Subcutaneous abdominal adipose tissue (tissue), 5 donors: ENCODE measurements at regions not wholly inside any gene's neighbourhood (a gene's known extent, or its start where the extent isn't known, plus 50 kb on each side); places are given as distances from the start of the nearest gene placed in this dataset.

Source experiments
- H3K27ac ChIP-seq: one replicate; pipeline ENCODE4 v1.7.0; 2013; ENCODE audit warnings: low read depth, mild to moderate bottlenecking, inconsistent platforms, low read length, moderate library complexity
- H3K27me3 ChIP-seq, 5 donors: one replicate each; pipeline ENCODE4 v1.7.0; 2013; ENCODE audit warnings: low read length in 5 of 5, inconsistent platforms in 1 of 5; ENCODE audit not compliant: control insufficient read depth in 5 of 5, insufficient read depth in 4 of 5
- H3K36me3 ChIP-seq, 5 donors: one replicate each; pipeline ENCODE4 v1.7.0; 2013; ENCODE audit warnings: low read length in 5 of 5; ENCODE audit not compliant: control insufficient read depth in 5 of 5, insufficient read depth in 5 of 5
- H3K4me1 ChIP-seq, 5 donors: one replicate each; pipeline ENCODE4 v1.7.0; 2013; ENCODE audit warnings: low read length in 5 of 5, mild to moderate bottlenecking in 3 of 5, moderate library complexity in 1 of 5; ENCODE audit not compliant: control insufficient read depth in 5 of 5, insufficient read depth in 5 of 5
- H3K4me3 ChIP-seq, 5 donors: one replicate each; pipeline ENCODE4 v1.7.0; 2013; ENCODE audit warnings: low read length in 5 of 5, low read depth in 1 of 5
- H3K9ac ChIP-seq, 5 donors: one replicate each; pipeline ENCODE4 v1.7.0; 2013; ENCODE audit warnings: low read length in 5 of 5, mild to moderate bottlenecking in 4 of 5, moderate library complexity in 3 of 5
- H3K9me3 ChIP-seq, 5 donors: one replicate each; pipeline ENCODE4 v1.7.0; 2013; ENCODE audit warnings: low read length in 5 of 5; ENCODE audit not compliant: control insufficient read depth in 5 of 5
- donor health status: healthy.
- donor health status: healthy.
- donor health status: healthy.
- donor health status: healthy.
- donor health status: healthy.

GRCh38 chr5:172531704-172532026 is 77.3 kb upstream of the SH3PXD2B start:
- Histone ChIP-seq H3K4me3 (no peak overlapping the region), H3K27ac (no peak overlapping the region), H3K9me3 (peaks cover 0 to 3% (median 0%) of the 10 kb centered on the region in 5 donors), H3K9ac (no peak overlapping the region), H3K27me3 (peaks cover 0 to 9% (median 2%) of the 10 kb centered on the region in 5 donors), H3K4me1 (peaks cover 0 to 44% (median 9%) of the 10 kb centered on the region in 5 donors), H3K36me3 (no peaks in the 10 kb centered on the region)

- Histone ChIP-seq H3K9ac (no peak overlapping the region), H3K9me3 (peaks cover 0 to 3% (median 0%) of the 10 kb centered on the region in 5 donors), H3K27me3 (peaks cover 0 to 9% (median 2%) of the 10 kb centered on the region in 5 donors), H3K4me3 (no peak overlapping the region), H3K36me3 (no peaks in the 10 kb centered on the region), H3K27ac (no peak overlapping the region), H3K4me1 (peaks cover 0 to 46% (median 9%) of the 10 kb centered on the region in 5 donors)
These were observed 76.8 kb upstream of the SH3PXD2B start for GRCh38 chr5:172530878-172531703.

GRCh38 chr5:172530406-172530805 is 76.1 kb upstream of the SH3PXD2B start:
- H3K27ac ChIP-seq = no peak overlapping the region
- peaks cover 0 to 3% (median 0%) of the 10 kb centered on the region in 5 donors for H3K9me3 ChIP-seq

GRCh38 chr5:172529896-172530295 is 75.6 kb upstream of the SH3PXD2B start:
- H3K27ac ChIP-seq = no peak overlapping the region
- H3K36me3 ChIP-seq = no peaks in the 10 kb centered on the region
- H3K9ac ChIP-seq = no peak overlapping the region
- peaks cover 0 to 10% (median 2%) of the 10 kb centered on the region in 5 donors for H3K27me3 ChIP-seq
- H3K4me3 ChIP-seq = no peak overlapping the region
- peaks cover 0 to 46% (median 9%) of the 10 kb centered on the region in 5 donors for H3K4me1 ChIP-seq
- peaks cover 0 to 3% (median 0%) of the 10 kb centered on the region in 5 donors for H3K9me3 ChIP-seq

More at GRCh38 chr5:172530406-172530805, 76.1 kb upstream of the SH3PXD2B start:
- no peak overlapping the region for H3K4me3 ChIP-seq
- H3K27me3 ChIP-seq = peaks cover 0 to 12% (median 2%) of the 10 kb centered on the region in 5 donors
- H3K9ac ChIP-seq = no peak overlapping the region
- no peaks in the 10 kb centered on the region for H3K36me3 ChIP-seq
- H3K4me1 ChIP-seq = peaks cover 0 to 46% (median 9%) of the 10 kb centered on the region in 5 donors

- no peak overlapping the region for H3K9ac ChIP-seq
- no peak overlapping the region for H3K27ac ChIP-seq
- H3K27me3 ChIP-seq = peaks cover 0 to 9% (median 2%) of the 10 kb centered on the region in 5 donors
- no peaks in the 10 kb centered on the region for H3K36me3 ChIP-seq
- no peak overlapping the region for H3K4me3 ChIP-seq
- H3K4me1 ChIP-seq = peaks cover 0 to 34% (median 3%) of the 10 kb centered on the region in 5 donors
- peaks cover 0 to 3% (median 0%) of the 10 kb centered on the region in 5 donors for H3K9me3 ChIP-seq
These were observed 74.1 kb upstream of the SH3PXD2B start for GRCh38 chr5:172528440-172528839.

- H3K36me3 ChIP-seq = no peaks in the 10 kb centered on the region
- H3K4me1 ChIP-seq = peaks cover 0 to 30% (median 3%) of the 10 kb centered on the region in 5 donors
- H3K9me3 ChIP-seq = peaks cover 0 to 4% (median 0%) of the 10 kb centered on the region in 5 donors
- peaks cover 0 to 9% (median 2%) of the 10 kb centered on the region in 5 donors for H3K27me3 ChIP-seq
- H3K4me3 ChIP-seq = no peak overlapping the region
- no peak overlapping the region for H3K9ac ChIP-seq
- H3K27ac ChIP-seq = no peak overlapping the region
These were observed 73.2 kb upstream of the SH3PXD2B start for GRCh38 chr5:172527559-172527958.

- peaks cover 0 to 26% (median 3%) of the 10 kb centered on the region in 5 donors for H3K4me1 ChIP-seq
- H3K9ac ChIP-seq = no peak overlapping the region
- peaks cover 0 to 9% (median 0%) of the 10 kb centered on the region in 5 donors for H3K27me3 ChIP-seq
- H3K36me3 ChIP-seq = no peaks in the 10 kb centered on the region
- no peak overlapping the region for H3K27ac ChIP-seq
- H3K4me3 ChIP-seq = no peak overlapping the region
- H3K9me3 ChIP-seq = peaks cover 5 to 17% (median 13%) of the 10 kb centered on the region in 5 donors
These were observed 71.7 kb upstream of the SH3PXD2B start for GRCh38 chr5:172525996-172526360.

- Histone ChIP-seq H3K9me3 (peaks cover 5 to 19% (median 16%) of the 10 kb centered on the region in 5 donors), H3K27me3 (peaks cover 0 to 9% (median 0%) of the 10 kb centered on the region in 5 donors), H3K9ac (no peak overlapping the region), H3K27ac (no peak overlapping the region), H3K4me1 (peaks cover 0 to 20% (median 3%) of the 10 kb centered on the region in 5 donors), H3K36me3 (no peaks in the 10 kb centered on the region), H3K4me3 (no peak overlapping the region)
These were observed 71.1 kb upstream of the SH3PXD2B start for GRCh38 chr5:172525307-172525995.

- Histone ChIP-seq H3K9me3 (peaks cover 5 to 20% (median 17%) of the 10 kb centered on the region in 5 donors), H3K4me1 (peaks cover 0 to 16% (median 3%) of the 10 kb centered on the region in 5 donors), H3K9ac (no peak overlapping the region), H3K4me3 (no peak overlapping the region), H3K27ac (no peak overlapping the region), H3K36me3 (no peaks in the 10 kb centered on the region), H3K27me3 (peaks cover 0 to 8% (median 0%) of the 10 kb centered on the region in 5 donors)
These were observed 70.3 kb upstream of the SH3PXD2B start for GRCh38 chr5:172524573-172525021.
